IMR-90 (cell line): ENCODE measurements at regions not wholly inside any gene's neighbourhood (a gene's known extent, or its start where the extent isn't known, plus 50 kb on each side); places are given as distances from the start of the nearest gene placed in this dataset.

ENCODE experiments used
- ATAC-seq: fragments of 200-7000 bp; cut with Tn5 transposase; 2 replicates; pipeline ENCODE4 v1.9.1; 2020; ENCODE audit warnings: low read depth, mild to moderate bottlenecking, moderate library complexity
- BruUV-seq: library from RNA; stranded (reverse); fragments of 400-500 nt; replicated peaks from 2 replicates; lab custom pipeline; 2021; lab: Mats Ljungman, UMichigan
- CTCF ChIA-PET: fragments of 300-600 bp; formaldehyde crosslinking; extraction: SDS; loops from one replicate; lab custom pipeline; 2021; ENCODE audit warnings: antibody characterized with exemption; lab: Yijun Ruan, JAX
- POLR2A ChIA-PET: fragments of 300-600 bp; sonication (Branson Sonifier 250); formaldehyde crosslinking; loops from one replicate; lab custom pipeline; 2022; ENCODE audit warnings: antibody characterized with exemption; ENCODE audit not compliant: unreplicated experiment; lab: Charles Lee
- DNase-seq: peaks from one replicate; pipeline ENCODE4 v3.0.0; 2013
- H2AFZ ChIP-seq: replicated peaks from 2 replicates; pipeline ENCODE3; 2013; ENCODE audit warnings: low read length, mild to moderate bottlenecking; ENCODE audit not compliant: poor library complexity
- H2AK5ac ChIP-seq: 2 replicates; pipeline ENCODE4 v1.6.1; 2013; ENCODE audit warnings: low read depth, low read length, inconsistent platforms
- H2AK9ac ChIP-seq: replicated peaks from 2 replicates; pipeline ENCODE3; 2013; ENCODE audit warnings: mild to moderate bottlenecking, low read depth, low read length, moderate library complexity; ENCODE audit not compliant: poor library complexity
- H2BK120ac ChIP-seq: 2 replicates; pipeline ENCODE4 v1.6.1; 2013; ENCODE audit warnings: low read depth, low read length, inconsistent platforms
- H2BK15ac ChIP-seq: 3 replicates; pipeline ENCODE4 v1.6.1; 2013; ENCODE audit warnings: low read depth, low read length, inconsistent platforms
- H2BK20ac ChIP-seq: 2 replicates; pipeline ENCODE4 v1.6.1; 2013; ENCODE audit warnings: low read depth, mild to moderate bottlenecking, inconsistent platforms, low read length, moderate library complexity
- H2BK5ac ChIP-seq: 2 replicates; pipeline ENCODE4 v1.6.1; 2013; ENCODE audit warnings: mild to moderate bottlenecking, low read depth, low read length, inconsistent platforms; ENCODE audit not compliant: poor library complexity, severe bottlenecking
- H3K14ac ChIP-seq: replicated peaks from 2 replicates; pipeline ENCODE4 v1.6.1; 2013; ENCODE audit warnings: low read depth, low read length, inconsistent platforms
- H3K18ac ChIP-seq: 2 replicates; pipeline ENCODE4 v1.6.1; 2013; ENCODE audit warnings: low read depth, low read length, control low read depth
- H3K23ac ChIP-seq: 2 replicates; pipeline ENCODE4 v1.6.1; 2013; ENCODE audit warnings: low read depth, low read length, inconsistent platforms
- H3K27ac ChIP-seq: 2 replicates; pipeline ENCODE4 v1.5.1; 2013; ENCODE audit warnings: mild to moderate bottlenecking, control low read depth, low read length; ENCODE audit not compliant: insufficient read depth
- H3K27me3 ChIP-seq: 2 replicates; pipeline ENCODE4 v1.6.1; 2013; ENCODE audit warnings: low read length; ENCODE audit not compliant: control insufficient read depth, insufficient read depth
- H3K36me3 ChIP-seq: 2 replicates; pipeline ENCODE4 v1.6.1; 2013; ENCODE audit warnings: low read length, mixed read lengths; ENCODE audit not compliant: control insufficient read depth, insufficient read depth
- H3K4ac ChIP-seq: 2 replicates; pipeline ENCODE4 v1.6.1; 2013; ENCODE audit warnings: low read depth, low read length, inconsistent platforms
- H3K4me1 ChIP-seq: 2 replicates; pipeline ENCODE4 v1.6.1; 2013; ENCODE audit warnings: low read length, mixed read lengths; ENCODE audit not compliant: control insufficient read depth, insufficient read depth
- H3K4me2 ChIP-seq: 2 replicates; pipeline ENCODE4 v1.6.1; 2013; ENCODE audit warnings: low read depth, mild to moderate bottlenecking, control low read depth, low read length, moderate library complexity
- H3K4me3 ChIP-seq: 2 replicates; pipeline ENCODE4 v1.5.1; 2013; ENCODE audit warnings: low read depth, mild to moderate bottlenecking, control low read depth, low read length, moderate library complexity; ENCODE audit not compliant: insufficient read depth
- H3K56ac ChIP-seq: 2 replicates; pipeline ENCODE4 v1.6.1; 2013; ENCODE audit warnings: low read length, inconsistent platforms; ENCODE audit not compliant: insufficient read depth; ENCODE audit errors: extremely low read depth
- H3K79me1 ChIP-seq, 2 experiments: 2 replicates each; pipeline ENCODE4 v1.6.1; 2013; ENCODE audit warnings: low read length in 2 of 2, inconsistent platforms in 1 of 2, low read depth in 1 of 2
- H3K9ac ChIP-seq: 2 replicates; pipeline ENCODE4 v1.6.1; 2013; ENCODE audit warnings: low read depth, low read length, control low read depth
- H3K9me1 ChIP-seq: 2 replicates; pipeline ENCODE4 v1.6.1; 2013; ENCODE audit warnings: low read length, inconsistent platforms; ENCODE audit not compliant: insufficient read depth
- H3K9me3 ChIP-seq: 2 replicates; pipeline ENCODE4 v1.6.1; 2013; ENCODE audit warnings: low read length; ENCODE audit not compliant: control insufficient read depth, insufficient read depth
- H4K20me1 ChIP-seq: 2 replicates; pipeline ENCODE4 v1.6.1; 2013; ENCODE audit warnings: low read length, inconsistent platforms; ENCODE audit not compliant: insufficient read depth
- H4K5ac ChIP-seq: 2 replicates; pipeline ENCODE4 v1.6.1; 2013; ENCODE audit warnings: mild to moderate bottlenecking, low read depth, low read length, control low read depth
- H4K8ac ChIP-seq, 2 experiments: 2 replicates each; pipeline ENCODE4 v1.6.1; 2013; ENCODE audit warnings: low read depth in 2 of 2, low read length in 2 of 2, control low read depth in 1 of 2, inconsistent platforms in 1 of 2
- H4K91ac ChIP-seq: 2 replicates; pipeline ENCODE4 v1.6.1; 2013; ENCODE audit warnings: low read depth, low read length, inconsistent platforms; ENCODE audit not compliant: insufficient read depth
- BHLHE40 ChIP-seq: fragments of 150-350 bp; IDR thresholded peaks from 2 replicates; pipeline ENCODE4 v1.6.1; 2016; ENCODE audit warnings: mild to moderate bottlenecking, low read depth, low read length
- FOS ChIP-seq: fragments of 150-350 bp; IDR thresholded peaks from 2 replicates; pipeline ENCODE4 v1.6.1; 2016; ENCODE audit warnings: low read depth, low read length
- MXI1 ChIP-seq: IDR thresholded peaks from 2 replicates; pipeline ENCODE4 v1.6.1; 2012; ENCODE audit warnings: low read depth, mild to moderate bottlenecking, low read length, moderate library complexity, borderline replicate concordance
- NFE2L2 ChIP-seq: fragments of 150-350 bp; IDR thresholded peaks from 2 replicates; pipeline ENCODE4 v1.6.1; 2016; ENCODE audit warnings: low read depth, mild to moderate bottlenecking, low read length
- POLR2A ChIP-seq: IDR thresholded peaks from 2 replicates; pipeline ENCODE4 v1.6.1; 2012; ENCODE audit warnings: mild to moderate bottlenecking, low read depth, low read length
- RAD21 ChIP-seq: IDR thresholded peaks from 2 replicates; pipeline ENCODE4 v1.6.1; 2012; ENCODE audit warnings: low read length, improper control_type of control experiment
- RFX5 ChIP-seq: IDR thresholded peaks from 2 replicates; pipeline ENCODE4 v1.8.0; 2012; ENCODE audit warnings: low read depth, mild to moderate bottlenecking, low read length, moderate library complexity
- SMC3 ChIP-seq: fragments of 150-350 bp; IDR thresholded peaks from 2 replicates; pipeline ENCODE4 v1.6.1; 2016; ENCODE audit warnings: low read depth, mild to moderate bottlenecking, antibody characterized with exemption, low read length, moderate library complexity
- WGBS, 2 experiments: methylation state at CpG; one replicate each; pipeline versions ENCODE4 v1.1.5 to v1.1.7; 2013; ENCODE audit warnings: missing lambda C conversion rate in 2 of 2; ENCODE audit not compliant: insufficient read length in 1 of 2; ENCODE audit errors: extremely low coverage in 2 of 2; 5-methylcytosine and 5-hydroxymethylcytosine counted together
- dilution Hi-C: fragments of 300-500 bp; cut with HindIII; formaldehyde crosslinking; loops from one replicate; pipeline ENCODE4 v1.14.3; 2018; ENCODE audit warnings: low sequenced_read_pairs; ENCODE audit not compliant: unreplicated experiment
- in situ Hi-C: fragments of 300-500 bp; cut with MboI; formaldehyde crosslinking; loops from 3 replicates; pipeline ENCODE4 v1.14.3; 2019; ENCODE audit warnings: low sequenced_read_pairs, inconsistent platforms, mixed read lengths
- intact Hi-C: fragments of 100-400 bp; cut with micrococcal nuclease; formaldehyde crosslinking; loops from 2 replicates; pipeline ENCODE4 v1.10.0; 2022
- TF ChIP-seq, protein P1 (sequence below): fragments of 150-350 bp; IDR thresholded peaks from 2 replicates; pipeline ENCODE4 v1.6.1; 2016; ENCODE audit warnings: low read depth, mild to moderate bottlenecking, low read length, moderate library complexity, borderline replicate concordance
- TF ChIP-seq, protein P2 (sequence below): conservative IDR thresholded peaks from 2 replicates; pipeline ENCODE4 v1.5.1; 2012; ENCODE audit warnings: mild to moderate bottlenecking, low read depth, low read length, improper control_type of control experiment
- TF ChIP-seq, protein P3 (sequence below): fragments of 150-350 bp; IDR thresholded peaks from 2 replicates; pipeline ENCODE4 v1.6.1; 2017; ENCODE audit warnings: mild to moderate bottlenecking, antibody characterized with exemption, low read length, low read depth

DNA sequence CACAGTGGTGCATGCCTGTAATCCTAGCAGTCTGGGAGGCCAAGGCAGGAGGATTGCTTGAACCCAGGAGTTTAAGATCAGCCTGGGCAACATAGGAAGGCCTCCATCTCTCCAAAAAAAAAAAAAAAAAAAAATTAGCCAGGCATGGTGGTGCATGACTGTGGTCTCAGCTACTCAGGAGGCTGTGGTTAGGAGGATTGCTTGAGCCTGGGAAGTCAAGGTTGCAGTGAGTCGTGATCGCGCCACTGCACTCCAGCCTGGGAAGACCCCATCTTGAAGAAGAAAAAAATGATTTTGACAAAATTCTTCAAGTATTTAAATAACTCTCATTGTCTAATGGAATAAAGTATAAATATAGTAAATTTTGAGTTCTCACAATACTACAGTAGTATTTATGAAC lies 219.2 kb upstream of the SSTR1 start:
- Histone ChIP-seq H2AK5ac (no peak overlapping the region), H2BK20ac (no peak overlapping the region), H4K5ac (no peak overlapping the region), H3K27ac (no peak overlapping the region), H3K4ac (no peak overlapping the region), H3K23ac (no peak overlapping the region), H3K4me2 (no peak overlapping the region), H4K20me1 (no peaks in the 10 kb centered on the region), H3K14ac (no peak overlapping the region), H3K4me3 (no peak overlapping the region), H3K36me3 (no peaks in the 10 kb centered on the region), H3K4me1 (0 out of 2 replicates have a peak, but pooled peaks cover 2% of the 10 kb centered on the region), H3K27me3 (no peaks in the 10 kb centered on the region), H3K9me3 (no peaks in the 10 kb centered on the region), H2BK15ac (no peak overlapping the region), H2AFZ (no peak overlapping the region), H3K9ac (no peak overlapping the region), H3K56ac (no peak overlapping the region), H4K8ac (no peak overlapping the region), H3K18ac (no peak overlapping the region), H2BK120ac (no peak overlapping the region), H3K9me1 (no peaks in the 10 kb centered on the region), H4K91ac (no peak overlapping the region), H2AK9ac (no peak overlapping the region), H3K79me1 (no peaks in the 10 kb centered on the region), H2BK5ac (no peak overlapping the region)
- dilution Hi-C loops = no loop called here
- CTCF ChIA-PET = no interaction called here
- in situ Hi-C loops = no loop called here
- POLR2A ChIA-PET = no interaction called here
- ATAC-seq (no peak), DNase-seq (peak; percentile 28)
- no CpG with 5 or more reads among the region's 3 CpGs for WGBS, 2 experiments
- TF ChIP-seq, protein P1, sequence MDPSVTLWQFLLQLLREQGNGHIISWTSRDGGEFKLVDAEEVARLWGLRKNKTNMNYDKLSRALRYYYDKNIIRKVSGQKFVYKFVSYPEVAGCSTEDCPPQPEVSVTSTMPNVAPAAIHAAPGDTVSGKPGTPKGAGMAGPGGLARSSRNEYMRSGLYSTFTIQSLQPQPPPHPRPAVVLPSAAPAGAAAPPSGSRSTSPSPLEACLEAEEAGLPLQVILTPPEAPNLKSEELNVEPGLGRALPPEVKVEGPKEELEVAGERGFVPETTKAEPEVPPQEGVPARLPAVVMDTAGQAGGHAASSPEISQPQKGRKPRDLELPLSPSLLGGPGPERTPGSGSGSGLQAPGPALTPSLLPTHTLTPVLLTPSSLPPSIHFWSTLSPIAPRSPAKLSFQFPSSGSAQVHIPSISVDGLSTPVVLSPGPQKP = no peak
- TF ChIP-seq RFX5 = no peak
- TF ChIP-seq POLR2A = no peak
- TF ChIP-seq SMC3 = no peak
- TF ChIP-seq, protein P2, sequence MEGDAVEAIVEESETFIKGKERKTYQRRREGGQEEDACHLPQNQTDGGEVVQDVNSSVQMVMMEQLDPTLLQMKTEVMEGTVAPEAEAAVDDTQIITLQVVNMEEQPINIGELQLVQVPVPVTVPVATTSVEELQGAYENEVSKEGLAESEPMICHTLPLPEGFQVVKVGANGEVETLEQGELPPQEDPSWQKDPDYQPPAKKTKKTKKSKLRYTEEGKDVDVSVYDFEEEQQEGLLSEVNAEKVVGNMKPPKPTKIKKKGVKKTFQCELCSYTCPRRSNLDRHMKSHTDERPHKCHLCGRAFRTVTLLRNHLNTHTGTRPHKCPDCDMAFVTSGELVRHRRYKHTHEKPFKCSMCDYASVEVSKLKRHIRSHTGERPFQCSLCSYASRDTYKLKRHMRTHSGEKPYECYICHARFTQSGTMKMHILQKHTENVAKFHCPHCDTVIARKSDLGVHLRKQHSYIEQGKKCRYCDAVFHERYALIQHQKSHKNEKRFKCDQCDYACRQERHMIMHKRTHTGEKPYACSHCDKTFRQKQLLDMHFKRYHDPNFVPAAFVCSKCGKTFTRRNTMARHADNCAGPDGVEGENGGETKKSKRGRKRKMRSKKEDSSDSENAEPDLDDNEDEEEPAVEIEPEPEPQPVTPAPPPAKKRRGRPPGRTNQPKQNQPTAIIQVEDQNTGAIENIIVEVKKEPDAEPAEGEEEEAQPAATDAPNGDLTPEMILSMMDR = no peak
- no peak for TF ChIP-seq BHLHE40
- no peak for TF ChIP-seq NFE2L2
- TF ChIP-seq MXI1 = no peak
- TF ChIP-seq, protein P3, sequence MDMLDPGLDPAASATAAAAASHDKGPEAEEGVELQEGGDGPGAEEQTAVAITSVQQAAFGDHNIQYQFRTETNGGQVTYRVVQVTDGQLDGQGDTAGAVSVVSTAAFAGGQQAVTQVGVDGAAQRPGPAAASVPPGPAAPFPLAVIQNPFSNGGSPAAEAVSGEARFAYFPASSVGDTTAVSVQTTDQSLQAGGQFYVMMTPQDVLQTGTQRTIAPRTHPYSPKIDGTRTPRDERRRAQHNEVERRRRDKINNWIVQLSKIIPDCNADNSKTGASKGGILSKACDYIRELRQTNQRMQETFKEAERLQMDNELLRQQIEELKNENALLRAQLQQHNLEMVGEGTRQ = no peak
- no peak for TF ChIP-seq RAD21
- no peak for TF ChIP-seq FOS
- BruUV-seq = no TSS peak
- intact Hi-C loops = loop anchor here (10.0 kb wide), 1 partner anchor 416 kb away; no protein-coding TSS in a partner anchor
